C4-2B (cell line): ENCODE measurements at regions not wholly inside any gene's neighbourhood (a gene's known extent, or its start where the extent isn't known, plus 50 kb on each side); places are given as distances from the start of the nearest gene placed in this dataset.

ENCODE experiments used
- ZFX ChIP-seq: fragments of 450-650 bp; IDR thresholded peaks from 2 replicates; pipeline ENCODE4 v1.6.1; 2017
- TF ChIP-seq, protein P1 (sequence below): fragments of 450-650 bp; conservative IDR thresholded peaks from 2 replicates; pipeline ENCODE4 v1.5.1; 2017; ENCODE audit warnings: mild to moderate bottlenecking

- no peak for TF ChIP-seq ZFX
- TF ChIP-seq, protein P1, sequence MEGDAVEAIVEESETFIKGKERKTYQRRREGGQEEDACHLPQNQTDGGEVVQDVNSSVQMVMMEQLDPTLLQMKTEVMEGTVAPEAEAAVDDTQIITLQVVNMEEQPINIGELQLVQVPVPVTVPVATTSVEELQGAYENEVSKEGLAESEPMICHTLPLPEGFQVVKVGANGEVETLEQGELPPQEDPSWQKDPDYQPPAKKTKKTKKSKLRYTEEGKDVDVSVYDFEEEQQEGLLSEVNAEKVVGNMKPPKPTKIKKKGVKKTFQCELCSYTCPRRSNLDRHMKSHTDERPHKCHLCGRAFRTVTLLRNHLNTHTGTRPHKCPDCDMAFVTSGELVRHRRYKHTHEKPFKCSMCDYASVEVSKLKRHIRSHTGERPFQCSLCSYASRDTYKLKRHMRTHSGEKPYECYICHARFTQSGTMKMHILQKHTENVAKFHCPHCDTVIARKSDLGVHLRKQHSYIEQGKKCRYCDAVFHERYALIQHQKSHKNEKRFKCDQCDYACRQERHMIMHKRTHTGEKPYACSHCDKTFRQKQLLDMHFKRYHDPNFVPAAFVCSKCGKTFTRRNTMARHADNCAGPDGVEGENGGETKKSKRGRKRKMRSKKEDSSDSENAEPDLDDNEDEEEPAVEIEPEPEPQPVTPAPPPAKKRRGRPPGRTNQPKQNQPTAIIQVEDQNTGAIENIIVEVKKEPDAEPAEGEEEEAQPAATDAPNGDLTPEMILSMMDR, result no peak
These were observed 228.8 kb downstream of the DHX35 start for GRCh38 chr20:39190666-39191570.
